ENCODE measurements at regions not wholly inside any gene's neighbourhood (a gene's known extent, or its start where the extent isn't known, plus 50 kb on each side); places are given as distances from the start of the nearest gene placed in this dataset.

DNA sequence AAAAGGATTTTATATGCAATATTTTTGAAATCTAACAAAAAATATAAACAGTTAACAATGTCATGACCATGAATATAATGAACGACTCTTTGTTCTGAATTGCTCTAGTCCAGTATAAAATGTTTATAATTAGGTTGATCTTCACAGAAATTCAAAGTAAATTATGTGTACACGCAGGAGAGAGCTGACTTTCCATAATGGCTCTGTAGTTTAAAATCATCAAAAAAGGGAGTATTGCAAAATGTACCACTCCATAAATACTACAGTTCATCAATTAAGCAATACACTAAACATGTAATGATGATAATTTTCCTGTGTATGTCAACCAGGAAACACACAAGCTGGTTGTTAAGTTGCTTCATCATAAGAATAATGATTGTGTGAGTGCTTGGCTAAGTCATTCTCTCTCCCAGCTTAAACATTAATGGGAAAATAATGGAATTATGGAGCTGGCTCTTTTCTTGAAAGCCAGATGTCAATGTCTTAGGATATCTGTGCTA, 189.5 kb upstream of the PLEKHG7 start:
- TF ChIP-seq EZH2 (IDR thresholded peaks at IDR 0.05) (no peak), POLR2AphosphoS5 (IDR thresholded peaks at IDR 0.05; ENCODE audit: borderline replicate concordance, low read depth, low read length) (no peak), FOXP2 (optimal IDR thresholded peaks at IDR 0.05; ENCODE audit: control extremely low read depth, extremely low read length, insufficient read depth) (no peak)
